COR-L47 (cell line): ENCODE measurements at regions not wholly inside any gene's neighbourhood (a gene's known extent, or its start where the extent isn't known, plus 50 kb on each side); places are given as distances from the start of the nearest gene placed in this dataset.
"Not testable (repeated sequence)": the region's sequence is repeated elsewhere in the genome, so short reads cannot be mapped to it uniquely, and the experiment has no call there.

Experiments
- DNase-seq: peaks from one replicate; lab custom pipeline; 2025; lab: John Stamatoyannopoulos, UW

- DNase-seq, result no peak
Measured at GRCh38 chr5:130955041-130955440, 210.0 kb downstream of the HINT1 start.

GRCh38 chr5:130954336-130954735 is 210.7 kb downstream of the HINT1 start:
- no peak for DNase-seq

GRCh38 chr5:130939059-130939458 is 226.0 kb downstream of the HINT1 start:
- DNase-seq, result no peak

GRCh38 chr5:130937046-130937445 is 228.0 kb downstream of the HINT1 start:
- DNase-seq, result no peak

GRCh38 chr5:130923543-130924124 is 241.4 kb downstream of the HINT1 start:
- DNase-seq, result no peak

- no peak for DNase-seq
Measured at GRCh38 chr5:130912088-130912487, 253.0 kb downstream of the HINT1 start.

- no peak for DNase-seq
Measured at GRCh38 chr5:130908186-130908585, 256.9 kb downstream of the HINT1 start.

- not testable (repeated sequence) for DNase-seq
Measured at GRCh38 chr5:130897537-130898195, 267.4 kb downstream of the HINT1 start.

GRCh38 chr5:130897181-130897536 is 267.9 kb downstream of the HINT1 start:
- not testable (repeated sequence) for DNase-seq

- DNase-seq, result no peak
Measured at GRCh38 chr5:130896636-130897035, 268.4 kb downstream of the HINT1 start.

- DNase-seq, result no peak
Measured at GRCh38 chr5:130893006-130893405, 272.1 kb downstream of the HINT1 start.

- no peak for DNase-seq
Measured at GRCh38 chr5:130890610-130891009, 274.4 kb downstream of the HINT1 start.

GRCh38 chr5:130885691-130886090 is 279.4 kb downstream of the HINT1 start:
- no peak for DNase-seq

- no peak for DNase-seq
Measured at GRCh38 chr5:130885027-130885426, 280.0 kb downstream of the HINT1 start.

GRCh38 chr5:130884023-130884422 is 281.0 kb downstream of the HINT1 start:
- DNase-seq, result no peak

- no peak for DNase-seq
Measured at GRCh38 chr5:130875656-130876055, 289.4 kb downstream of the HINT1 start.

- DNase-seq, result no peak
Measured at GRCh38 chr5:130874861-130875417, 290.1 kb downstream of the HINT1 start.

GRCh38 chr5:130871346-130872086 is 293.5 kb downstream of the HINT1 start:
- peak; percentile 0 for DNase-seq

GRCh38 chr5:130870691-130871090 is 294.4 kb downstream of the HINT1 start:
- DNase-seq, result no peak

- no peak for DNase-seq
Measured at GRCh38 chr5:130868186-130868840, 296.7 kb downstream of the HINT1 start.

GRCh38 chr5:130845049-130845765 is 319.8 kb downstream of the HINT1 start:
- no peak for DNase-seq
